IMR-90 (cell line): ENCODE measurements at regions not wholly inside any gene's neighbourhood (a gene's known extent, or its start where the extent isn't known, plus 50 kb on each side); places are given as distances from the start of the nearest gene placed in this dataset.

Source experiments
- ATAC-seq: fragments of 200-7000 bp; cut with Tn5 transposase; 2 replicates; pipeline ENCODE4 v1.9.1; 2020; ENCODE audit warnings: low read depth, mild to moderate bottlenecking, moderate library complexity
- BruUV-seq: library from RNA; stranded (reverse); fragments of 400-500 nt; replicated peaks from 2 replicates; lab custom pipeline; 2021; lab: Mats Ljungman, UMichigan
- CTCF ChIA-PET: fragments of 300-600 bp; formaldehyde crosslinking; extraction: SDS; loops from one replicate; lab custom pipeline; 2021; ENCODE audit warnings: antibody characterized with exemption; lab: Yijun Ruan, JAX
- POLR2A ChIA-PET: fragments of 300-600 bp; sonication (Branson Sonifier 250); formaldehyde crosslinking; loops from one replicate; lab custom pipeline; 2022; ENCODE audit warnings: antibody characterized with exemption; ENCODE audit not compliant: unreplicated experiment; lab: Charles Lee
- DNase-seq: peaks from one replicate; pipeline ENCODE4 v3.0.0; 2013
- H2AFZ ChIP-seq: replicated peaks from 2 replicates; pipeline ENCODE3; 2013; ENCODE audit warnings: low read length, mild to moderate bottlenecking; ENCODE audit not compliant: poor library complexity
- H2AK5ac ChIP-seq: 2 replicates; pipeline ENCODE4 v1.6.1; 2013; ENCODE audit warnings: low read depth, low read length, inconsistent platforms
- H2AK9ac ChIP-seq: replicated peaks from 2 replicates; pipeline ENCODE3; 2013; ENCODE audit warnings: mild to moderate bottlenecking, low read depth, low read length, moderate library complexity; ENCODE audit not compliant: poor library complexity
- H2BK120ac ChIP-seq: 2 replicates; pipeline ENCODE4 v1.6.1; 2013; ENCODE audit warnings: low read depth, low read length, inconsistent platforms
- H2BK15ac ChIP-seq: 3 replicates; pipeline ENCODE4 v1.6.1; 2013; ENCODE audit warnings: low read depth, low read length, inconsistent platforms
- H2BK20ac ChIP-seq: 2 replicates; pipeline ENCODE4 v1.6.1; 2013; ENCODE audit warnings: low read depth, mild to moderate bottlenecking, inconsistent platforms, low read length, moderate library complexity
- H2BK5ac ChIP-seq: 2 replicates; pipeline ENCODE4 v1.6.1; 2013; ENCODE audit warnings: mild to moderate bottlenecking, low read depth, low read length, inconsistent platforms; ENCODE audit not compliant: poor library complexity, severe bottlenecking
- H3K14ac ChIP-seq: replicated peaks from 2 replicates; pipeline ENCODE4 v1.6.1; 2013; ENCODE audit warnings: low read depth, low read length, inconsistent platforms
- H3K18ac ChIP-seq: 2 replicates; pipeline ENCODE4 v1.6.1; 2013; ENCODE audit warnings: low read depth, low read length, control low read depth
- H3K23ac ChIP-seq: 2 replicates; pipeline ENCODE4 v1.6.1; 2013; ENCODE audit warnings: low read depth, low read length, inconsistent platforms
- H3K27ac ChIP-seq: 2 replicates; pipeline ENCODE4 v1.5.1; 2013; ENCODE audit warnings: mild to moderate bottlenecking, control low read depth, low read length; ENCODE audit not compliant: insufficient read depth
- H3K27me3 ChIP-seq: 2 replicates; pipeline ENCODE4 v1.6.1; 2013; ENCODE audit warnings: low read length; ENCODE audit not compliant: control insufficient read depth, insufficient read depth
- H3K36me3 ChIP-seq: 2 replicates; pipeline ENCODE4 v1.6.1; 2013; ENCODE audit warnings: low read length, mixed read lengths; ENCODE audit not compliant: control insufficient read depth, insufficient read depth
- H3K4ac ChIP-seq: 2 replicates; pipeline ENCODE4 v1.6.1; 2013; ENCODE audit warnings: low read depth, low read length, inconsistent platforms
- H3K4me1 ChIP-seq: 2 replicates; pipeline ENCODE4 v1.6.1; 2013; ENCODE audit warnings: low read length, mixed read lengths; ENCODE audit not compliant: control insufficient read depth, insufficient read depth
- H3K4me2 ChIP-seq: 2 replicates; pipeline ENCODE4 v1.6.1; 2013; ENCODE audit warnings: low read depth, mild to moderate bottlenecking, control low read depth, low read length, moderate library complexity
- H3K4me3 ChIP-seq: 2 replicates; pipeline ENCODE4 v1.5.1; 2013; ENCODE audit warnings: low read depth, mild to moderate bottlenecking, control low read depth, low read length, moderate library complexity; ENCODE audit not compliant: insufficient read depth
- H3K56ac ChIP-seq: 2 replicates; pipeline ENCODE4 v1.6.1; 2013; ENCODE audit warnings: low read length, inconsistent platforms; ENCODE audit not compliant: insufficient read depth; ENCODE audit errors: extremely low read depth
- H3K79me1 ChIP-seq, 2 experiments: 2 replicates each; pipeline ENCODE4 v1.6.1; 2013; ENCODE audit warnings: low read length in 2 of 2, inconsistent platforms in 1 of 2, low read depth in 1 of 2
- H3K9ac ChIP-seq: 2 replicates; pipeline ENCODE4 v1.6.1; 2013; ENCODE audit warnings: low read depth, low read length, control low read depth
- H3K9me1 ChIP-seq: 2 replicates; pipeline ENCODE4 v1.6.1; 2013; ENCODE audit warnings: low read length, inconsistent platforms; ENCODE audit not compliant: insufficient read depth
- H3K9me3 ChIP-seq: 2 replicates; pipeline ENCODE4 v1.6.1; 2013; ENCODE audit warnings: low read length; ENCODE audit not compliant: control insufficient read depth, insufficient read depth
- H4K20me1 ChIP-seq: 2 replicates; pipeline ENCODE4 v1.6.1; 2013; ENCODE audit warnings: low read length, inconsistent platforms; ENCODE audit not compliant: insufficient read depth
- H4K5ac ChIP-seq: 2 replicates; pipeline ENCODE4 v1.6.1; 2013; ENCODE audit warnings: mild to moderate bottlenecking, low read depth, low read length, control low read depth
- H4K8ac ChIP-seq, 2 experiments: 2 replicates each; pipeline ENCODE4 v1.6.1; 2013; ENCODE audit warnings: low read depth in 2 of 2, low read length in 2 of 2, control low read depth in 1 of 2, inconsistent platforms in 1 of 2
- H4K91ac ChIP-seq: 2 replicates; pipeline ENCODE4 v1.6.1; 2013; ENCODE audit warnings: low read depth, low read length, inconsistent platforms; ENCODE audit not compliant: insufficient read depth
- BHLHE40 ChIP-seq: fragments of 150-350 bp; IDR thresholded peaks from 2 replicates; pipeline ENCODE4 v1.6.1; 2016; ENCODE audit warnings: mild to moderate bottlenecking, low read depth, low read length
- CEBPB ChIP-seq: IDR thresholded peaks from 2 replicates; pipeline ENCODE4 v1.6.1; 2012; ENCODE audit warnings: low read depth, low read length, improper control_type of control experiment
- CHD1 ChIP-seq: IDR thresholded peaks from 2 replicates; pipeline ENCODE4 v1.6.1; 2012; ENCODE audit warnings: low read depth, low read length, improper control_type of control experiment
- ELK1 ChIP-seq: fragments of 150-350 bp; IDR thresholded peaks from 2 replicates; pipeline ENCODE4 v1.6.1; 2016; ENCODE audit warnings: low read depth, mild to moderate bottlenecking, low read length, moderate library complexity, borderline replicate concordance
- FOS ChIP-seq: fragments of 150-350 bp; IDR thresholded peaks from 2 replicates; pipeline ENCODE4 v1.6.1; 2016; ENCODE audit warnings: low read depth, low read length
- MAFK ChIP-seq: IDR thresholded peaks from 2 replicates; pipeline ENCODE4 v1.6.1; 2012; ENCODE audit warnings: low read depth, low read length, improper control_type of control experiment
- MAZ ChIP-seq: IDR thresholded peaks from 2 replicates; pipeline ENCODE4 v1.6.1; 2012; ENCODE audit warnings: low read depth, mild to moderate bottlenecking, low read length, improper control_type of control experiment, moderate library complexity, borderline replicate concordance
- MXI1 ChIP-seq: IDR thresholded peaks from 2 replicates; pipeline ENCODE4 v1.6.1; 2012; ENCODE audit warnings: low read depth, mild to moderate bottlenecking, low read length, moderate library complexity, borderline replicate concordance
- NFE2L2 ChIP-seq: fragments of 150-350 bp; IDR thresholded peaks from 2 replicates; pipeline ENCODE4 v1.6.1; 2016; ENCODE audit warnings: low read depth, mild to moderate bottlenecking, low read length
- POLR2A ChIP-seq: IDR thresholded peaks from 2 replicates; pipeline ENCODE4 v1.6.1; 2012; ENCODE audit warnings: mild to moderate bottlenecking, low read depth, low read length
- RAD21 ChIP-seq: IDR thresholded peaks from 2 replicates; pipeline ENCODE4 v1.6.1; 2012; ENCODE audit warnings: low read length, improper control_type of control experiment
- RCOR1 ChIP-seq: IDR thresholded peaks from 2 replicates; pipeline ENCODE4 v1.6.1; 2012; ENCODE audit warnings: mild to moderate bottlenecking, low read length, improper control_type of control experiment; ENCODE audit not compliant: insufficient replicate concordance
- RFX5 ChIP-seq: IDR thresholded peaks from 2 replicates; pipeline ENCODE4 v1.8.0; 2012; ENCODE audit warnings: low read depth, mild to moderate bottlenecking, low read length, moderate library complexity
- SMC3 ChIP-seq: fragments of 150-350 bp; IDR thresholded peaks from 2 replicates; pipeline ENCODE4 v1.6.1; 2016; ENCODE audit warnings: low read depth, mild to moderate bottlenecking, antibody characterized with exemption, low read length, moderate library complexity
- WGBS, 2 experiments: methylation state at CpG; one replicate each; pipeline versions ENCODE4 v1.1.5 to v1.1.7; 2013; ENCODE audit warnings: missing lambda C conversion rate in 2 of 2; ENCODE audit not compliant: insufficient read length in 1 of 2; ENCODE audit errors: extremely low coverage in 2 of 2; 5-methylcytosine and 5-hydroxymethylcytosine counted together
- dilution Hi-C: fragments of 300-500 bp; cut with HindIII; formaldehyde crosslinking; loops from one replicate; pipeline ENCODE4 v1.14.3; 2018; ENCODE audit warnings: low sequenced_read_pairs; ENCODE audit not compliant: unreplicated experiment
- in situ Hi-C: fragments of 300-500 bp; cut with MboI; formaldehyde crosslinking; loops from 3 replicates; pipeline ENCODE4 v1.14.3; 2019; ENCODE audit warnings: low sequenced_read_pairs, inconsistent platforms, mixed read lengths
- intact Hi-C: fragments of 100-400 bp; cut with micrococcal nuclease; formaldehyde crosslinking; loops from 2 replicates; pipeline ENCODE4 v1.10.0; 2022
- TF ChIP-seq, protein P1 (sequence below): fragments of 150-350 bp; IDR thresholded peaks from 2 replicates; pipeline ENCODE4 v1.6.1; 2017; ENCODE audit warnings: mild to moderate bottlenecking, antibody characterized with exemption, low read length, low read depth
- TF ChIP-seq, protein P2 (sequence below): conservative IDR thresholded peaks from 2 replicates; pipeline ENCODE4 v1.5.1; 2012; ENCODE audit warnings: mild to moderate bottlenecking, low read depth, low read length, improper control_type of control experiment

DNA sequence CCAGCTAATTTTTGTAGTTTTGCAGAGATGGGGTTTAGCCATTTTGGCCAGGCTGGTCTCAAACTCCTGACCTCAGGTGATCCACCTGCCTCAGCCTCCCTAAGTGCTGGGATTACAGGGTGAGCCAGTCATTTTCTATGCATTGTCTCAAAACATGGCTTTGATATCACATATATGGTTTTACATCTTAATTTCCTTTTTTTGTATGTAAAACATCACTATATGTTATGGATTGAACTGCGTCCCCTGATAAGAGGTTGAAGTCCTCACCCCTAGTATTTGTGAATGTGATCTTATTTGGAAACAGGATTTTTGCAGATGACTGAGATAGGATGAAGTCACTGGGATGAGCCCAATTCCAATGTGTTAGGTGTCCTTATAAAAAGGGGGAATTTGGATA lies 89.8 kb upstream of the MYCN start:
- H3K4me2 ChIP-seq = no peak overlapping the region
- no peaks in the 10 kb centered on the region for H3K79me1 ChIP-seq
- H2AK9ac ChIP-seq = no peak overlapping the region
- no peak overlapping the region for H3K18ac ChIP-seq
- no peak overlapping the region for H3K4ac ChIP-seq
- H2AFZ ChIP-seq = no peak overlapping the region
- intact Hi-C loops (no loop called here), dilution Hi-C loops (no loop called here), in situ Hi-C loops (no loop called here)
- H3K4me1 ChIP-seq = no peaks in the 10 kb centered on the region
- no peak overlapping the region for H3K4me3 ChIP-seq
- DNase-seq (no peak), ATAC-seq (no peak)
- no peaks in the 10 kb centered on the region for H3K36me3 ChIP-seq
- no TSS peak for BruUV-seq
- POLR2A ChIA-PET = no interaction called here
- TF ChIP-seq MAFK = no peak
- TF ChIP-seq, protein P1, sequence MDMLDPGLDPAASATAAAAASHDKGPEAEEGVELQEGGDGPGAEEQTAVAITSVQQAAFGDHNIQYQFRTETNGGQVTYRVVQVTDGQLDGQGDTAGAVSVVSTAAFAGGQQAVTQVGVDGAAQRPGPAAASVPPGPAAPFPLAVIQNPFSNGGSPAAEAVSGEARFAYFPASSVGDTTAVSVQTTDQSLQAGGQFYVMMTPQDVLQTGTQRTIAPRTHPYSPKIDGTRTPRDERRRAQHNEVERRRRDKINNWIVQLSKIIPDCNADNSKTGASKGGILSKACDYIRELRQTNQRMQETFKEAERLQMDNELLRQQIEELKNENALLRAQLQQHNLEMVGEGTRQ = no peak
- TF ChIP-seq RCOR1 = no peak
- no peak for TF ChIP-seq CHD1
- no peak for TF ChIP-seq FOS
- no peak for TF ChIP-seq ELK1
- TF ChIP-seq MAZ = no peak
- TF ChIP-seq SMC3 = no peak
- no peak for TF ChIP-seq MXI1
- TF ChIP-seq NFE2L2 = no peak
- no peak for TF ChIP-seq BHLHE40
- TF ChIP-seq POLR2A = no peak
- TF ChIP-seq RAD21 = no peak
- no peak for TF ChIP-seq CEBPB
- TF ChIP-seq, protein P2, sequence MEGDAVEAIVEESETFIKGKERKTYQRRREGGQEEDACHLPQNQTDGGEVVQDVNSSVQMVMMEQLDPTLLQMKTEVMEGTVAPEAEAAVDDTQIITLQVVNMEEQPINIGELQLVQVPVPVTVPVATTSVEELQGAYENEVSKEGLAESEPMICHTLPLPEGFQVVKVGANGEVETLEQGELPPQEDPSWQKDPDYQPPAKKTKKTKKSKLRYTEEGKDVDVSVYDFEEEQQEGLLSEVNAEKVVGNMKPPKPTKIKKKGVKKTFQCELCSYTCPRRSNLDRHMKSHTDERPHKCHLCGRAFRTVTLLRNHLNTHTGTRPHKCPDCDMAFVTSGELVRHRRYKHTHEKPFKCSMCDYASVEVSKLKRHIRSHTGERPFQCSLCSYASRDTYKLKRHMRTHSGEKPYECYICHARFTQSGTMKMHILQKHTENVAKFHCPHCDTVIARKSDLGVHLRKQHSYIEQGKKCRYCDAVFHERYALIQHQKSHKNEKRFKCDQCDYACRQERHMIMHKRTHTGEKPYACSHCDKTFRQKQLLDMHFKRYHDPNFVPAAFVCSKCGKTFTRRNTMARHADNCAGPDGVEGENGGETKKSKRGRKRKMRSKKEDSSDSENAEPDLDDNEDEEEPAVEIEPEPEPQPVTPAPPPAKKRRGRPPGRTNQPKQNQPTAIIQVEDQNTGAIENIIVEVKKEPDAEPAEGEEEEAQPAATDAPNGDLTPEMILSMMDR = no peak
- no peak for TF ChIP-seq RFX5
- no peak overlapping the region for H4K91ac ChIP-seq
- H3K27me3 ChIP-seq = no peaks in the 10 kb centered on the region
- H4K20me1 ChIP-seq = no peaks in the 10 kb centered on the region
- H3K56ac ChIP-seq = no peak overlapping the region
- WGBS, 2 experiments = no CpG with 5 or more reads among the region's 1 CpG
- H2BK15ac ChIP-seq = no peak overlapping the region
- no peak overlapping the region for H3K9ac ChIP-seq
- no peak overlapping the region for H4K5ac ChIP-seq
- no peak overlapping the region for H2BK5ac ChIP-seq
- H3K23ac ChIP-seq = no peak overlapping the region
- no peak overlapping the region for H2BK20ac ChIP-seq
- H3K9me1 ChIP-seq = no peaks in the 10 kb centered on the region
- H2AK5ac ChIP-seq = no peak overlapping the region
- H4K8ac ChIP-seq = no peak overlapping the region
- CTCF ChIA-PET = no interaction called here
- H3K9me3 ChIP-seq = peaks cover 26% of the 10 kb centered on the region
- no peak overlapping the region for H3K27ac ChIP-seq
- H3K14ac ChIP-seq = no peak overlapping the region
- H2BK120ac ChIP-seq = no peak overlapping the region
